Heart left ventricle (tissue), 13 donors: ENCODE measurements at regions not wholly inside any gene's neighbourhood (a gene's known extent, or its start where the extent isn't known, plus 50 kb on each side); places are given as distances from the start of the nearest gene placed in this dataset.

Experiments
- CTCF ChIP-seq, 12 donors: fragments of 200-600 bp; sonication (generic) in 4 of 12; IDR thresholded peaks; one replicate each; pipeline versions ENCODE4 v1.5.0 to v1.8.0; 2018 to 2022; ENCODE audit warnings: antibody characterized with exemption in 12 of 12, mild to moderate bottlenecking in 5 of 12
- POLR2A ChIP-seq, 2 donors: fragments of 450-650 bp; IDR thresholded peaks; one replicate each; pipeline ENCODE4 v1.6.1; 2017; ENCODE audit warnings: antibody characterized with exemption in 2 of 2, mild to moderate bottlenecking in 2 of 2, moderate library complexity in 2 of 2
- donor health status: ischemic (EF 13 %, LVEDD 7.1; RV severe dilation, severe dysfunction).
- donor health status: DM: no; HTN: yes; CAD: no.
- donor health status: DM: no; HTN: no; CAD: no.
- donor health status: ischemic (EF 25% LVEDD 6.9; RV normal size, moderate dysfunction).
- donor health status: ischemic (EF 25% LVEDD 5.7; RV mildly dilated, moderate dysfunction).
- donor health status: ischemic (EF 35%, LVEDD 5.7; RV mildly dilated, moderate dysfunction).
- donor health status: nonischemic (EF 11% LVEDD 7.7; RV severe dilation, severe dysfunction).
- donor health status: DM: yes; HTN: yes; CAD: no.
- donor health status: PGD.
- donor health status: ischemic (EF 29% LVEDD 5.4; RV normal size, mild dysfunction).
- donor health status: nonischemic (EF 23%, LVEDD 6.1; RV moderate dilation, normal function).

- TF ChIP-seq CTCF (IDR thresholded peaks at IDR 0.05) (no peak), POLR2A (IDR thresholded peaks at IDR 0.05) (no peak)
Measured at GRCh38 chrY:8442097-8442496, 895.2 kb upstream of the TSPY4 start.
